ENCODE measurements at regions not wholly inside any gene's neighbourhood (a gene's known extent, or its start where the extent isn't known, plus 50 kb on each side); places are given as distances from the start of the nearest gene placed in this dataset.

- TF ChIP-seq CTCF (IDR thresholded peaks at IDR 0.05; ENCODE audit: insufficient read depth, low read length) (no peak), REST (IDR thresholded peaks at IDR 0.05; ENCODE audit: insufficient replicate concordance, low read depth) (no peak), POLR2AphosphoS5 (IDR thresholded peaks at IDR 0.05; ENCODE audit: low read depth) (no peak), GABPA (IDR thresholded peaks at IDR 0.05; ENCODE audit: low read depth) (no peak), SPI1 (IDR thresholded peaks at IDR 0.05; ENCODE audit: borderline replicate concordance, low read depth) (no peak)
These were observed 63.8 kb downstream of the FAM241B start for GRCh38 chr10:69693886-69694285.
